Skin of body (tissue), 1 donor: ENCODE measurements at regions not wholly inside any gene's neighbourhood (a gene's known extent, or its start where the extent isn't known, plus 50 kb on each side); places are given as distances from the start of the nearest gene placed in this dataset.
"Not testable (repeated sequence)": the region's sequence is repeated elsewhere in the genome, so short reads cannot be mapped to it uniquely, and the experiment has no call there.

ENCODE experiments used
- DNase-seq: peaks from one replicate; lab custom pipeline; 2025; lab: John Stamatoyannopoulos, UW

- DNase-seq: no peak
Observed at GRCh38 chr6:81023007-81023582, 729.4 kb downstream of the TENT5A start.

- not testable (repeated sequence) for DNase-seq
Observed at GRCh38 chr6:81017586-81017985, 734.9 kb downstream of the TENT5A start.

- DNase-seq: no peak
Observed at GRCh38 chr6:81003894-81004293, 748.6 kb downstream of the TENT5A start.

DNA sequence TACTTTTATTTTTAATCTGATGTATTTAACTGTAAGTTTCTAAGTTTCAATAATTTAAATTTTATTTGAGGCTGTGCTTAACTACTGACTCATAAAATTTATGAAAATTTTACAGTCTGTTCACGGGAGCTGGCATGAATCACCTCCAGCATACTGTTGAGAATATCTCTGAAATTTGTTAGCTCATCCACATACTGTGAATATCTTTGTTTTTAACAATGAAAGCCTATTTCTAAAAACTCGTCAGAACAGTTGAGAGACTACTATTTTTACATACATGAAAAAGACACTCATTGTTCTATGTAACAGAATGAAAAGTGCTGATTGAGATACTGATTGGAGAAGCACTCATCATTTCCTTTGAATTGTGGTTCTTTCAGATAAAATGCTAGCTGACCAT lies 749.3 kb downstream of the TENT5A start:
- no peak for DNase-seq

- no peak for DNase-seq
Observed at GRCh38 chr6:81002126-81002525, 750.4 kb downstream of the TENT5A start.

- no peak for DNase-seq
Observed at GRCh38 chr6:80991316-80991715, 761.2 kb downstream of the TENT5A start.

GRCh38 chr6:80988892-80989291 lies 763.6 kb downstream of the TENT5A start:
- peak; percentile 37 for DNase-seq

DNA sequence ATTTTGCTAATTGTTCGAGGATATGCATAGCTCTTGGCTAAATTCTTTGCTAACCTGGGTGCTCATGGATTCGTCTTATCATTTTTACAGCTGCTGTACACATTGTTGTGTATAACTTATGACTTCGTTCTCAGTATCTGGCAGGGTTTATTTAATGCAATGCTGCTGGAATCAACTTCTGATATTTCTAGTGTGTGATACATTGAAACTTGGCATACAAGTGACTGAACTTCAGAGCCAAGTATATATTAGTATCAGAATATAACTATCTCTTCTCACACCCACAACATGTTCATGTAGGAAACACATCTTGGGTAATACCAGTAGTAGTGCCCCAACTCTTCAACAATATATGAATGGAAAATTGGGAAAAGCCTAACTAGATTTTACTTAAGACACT lies 764.2 kb downstream of the TENT5A start:
- peak; percentile 46 for DNase-seq

DNA sequence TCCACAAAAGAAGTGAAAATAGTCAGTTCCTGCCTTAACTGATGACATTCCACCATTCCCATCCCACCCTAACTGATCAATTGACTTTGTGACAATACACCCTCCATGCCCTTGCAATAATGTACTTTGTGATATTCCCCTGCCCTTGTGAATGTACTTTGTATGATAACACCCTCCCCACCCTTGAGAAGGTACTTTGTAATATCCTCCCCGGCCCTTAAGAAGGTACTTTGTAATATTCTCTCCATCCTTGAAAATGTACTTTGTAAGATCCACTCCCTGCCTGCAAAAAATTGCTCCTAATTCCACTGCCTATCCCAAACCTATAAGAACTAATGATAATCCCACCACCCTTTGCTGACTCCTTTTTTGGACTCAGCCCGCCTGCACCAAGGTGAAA lies 771.3 kb downstream of the TENT5A start:
- DNase-seq: not testable (repeated sequence)

DNA sequence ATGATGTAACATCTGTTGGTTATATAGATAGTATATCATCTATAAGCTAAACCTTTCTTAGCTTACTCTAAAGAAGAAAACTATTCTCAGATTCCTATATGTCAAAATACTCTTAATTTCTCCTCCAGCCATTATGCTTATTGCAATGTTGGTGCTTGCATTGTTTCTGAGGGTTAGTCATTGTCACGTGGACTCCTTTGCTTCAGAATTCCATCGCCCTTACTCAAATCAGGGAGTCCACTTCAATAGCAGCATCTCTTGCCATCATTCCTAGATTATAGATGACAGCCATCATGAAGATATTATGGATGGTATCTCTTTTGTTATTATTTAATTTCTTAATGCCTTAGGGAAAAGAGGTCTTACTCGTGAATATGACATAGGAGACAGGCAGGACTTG lies 776.1 kb downstream of the TENT5A start:
- DNase-seq: no peak

DNA sequence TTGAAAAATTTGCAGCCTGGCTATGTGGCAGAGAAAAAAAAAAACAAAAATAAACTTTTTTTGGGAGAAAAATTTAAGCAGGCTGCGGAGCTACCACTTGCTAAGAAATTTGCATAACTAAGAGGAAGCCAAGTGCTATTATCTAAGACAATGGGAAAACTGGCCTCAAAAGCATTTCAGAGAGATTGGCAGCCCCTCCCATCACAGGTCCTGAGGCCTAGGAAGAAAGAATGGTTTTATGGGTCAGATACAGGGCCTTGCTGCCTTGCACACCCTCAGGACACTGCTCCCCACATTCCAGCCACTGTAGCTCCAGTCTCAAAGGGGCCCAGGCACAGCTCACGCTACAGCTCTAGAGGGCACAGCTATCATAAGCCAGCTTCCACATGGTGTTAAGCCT lies 777.9 kb downstream of the TENT5A start:
- DNase-seq: no peak

DNA sequence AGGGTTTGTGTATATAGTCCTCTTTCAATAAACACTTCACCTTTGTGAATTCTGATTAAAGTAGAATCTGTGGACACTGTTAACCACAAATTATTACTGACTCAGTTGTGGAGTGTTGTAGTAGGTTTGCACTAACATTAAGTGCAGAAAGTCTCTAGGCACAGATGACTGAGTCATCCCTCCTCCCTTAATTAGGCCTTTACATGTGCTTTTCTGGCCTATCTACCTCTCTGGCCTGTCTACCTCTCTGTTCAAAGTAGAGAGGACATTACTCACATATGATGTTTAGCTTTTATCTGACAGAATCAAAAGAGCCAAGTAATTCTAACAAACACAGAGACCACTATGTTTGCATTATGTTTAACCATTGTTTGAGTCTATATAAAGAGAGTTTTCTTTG lies 783.0 kb downstream of the TENT5A start:
- DNase-seq: no peak

GRCh38 chr6:80967609-80968008 lies 784.9 kb downstream of the TENT5A start:
- DNase-seq: no peak

GRCh38 chr6:80962382-80962781 lies 790.1 kb downstream of the TENT5A start:
- no peak for DNase-seq

DNA sequence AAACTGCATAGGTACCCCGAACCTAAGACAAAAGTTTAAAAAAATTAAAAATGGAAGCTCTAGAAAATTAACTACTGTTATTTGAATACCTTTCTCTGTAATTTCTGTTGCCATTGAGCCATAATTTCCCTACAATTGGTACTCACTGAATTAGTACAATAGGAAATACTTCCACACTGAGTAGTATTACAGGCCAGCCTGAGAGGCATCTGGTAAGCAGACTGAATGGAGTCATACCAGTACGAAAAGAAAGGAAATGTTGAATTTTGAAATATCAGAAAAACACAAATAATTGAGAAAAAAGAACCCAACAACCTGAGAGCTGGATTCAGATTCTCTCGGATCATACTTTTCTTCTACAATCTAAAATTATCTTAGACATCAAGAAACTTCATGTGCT lies 791.3 kb downstream of the TENT5A start:
- DNase-seq: no peak

DNA sequence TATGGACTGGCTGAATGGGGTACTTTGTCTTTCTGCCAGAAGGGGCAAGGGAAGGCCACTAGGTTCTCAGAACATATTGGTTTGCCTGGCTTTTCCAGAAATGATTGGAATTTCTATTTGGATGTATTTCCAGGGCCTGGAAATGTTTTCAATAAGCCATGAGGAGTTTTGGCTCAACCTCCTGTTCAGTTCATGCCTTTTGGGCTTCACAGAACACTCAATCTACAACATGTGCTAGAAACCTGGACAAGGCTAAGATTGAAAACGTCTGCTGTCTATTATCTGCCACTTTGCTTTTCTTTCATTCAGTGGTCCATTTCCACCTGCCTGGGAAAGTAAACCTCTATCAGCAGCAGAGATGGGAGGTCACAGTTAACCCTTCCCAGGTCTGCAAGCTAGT lies 793.4 kb downstream of the TENT5A start:
- peak; percentile 37 for DNase-seq

DNA sequence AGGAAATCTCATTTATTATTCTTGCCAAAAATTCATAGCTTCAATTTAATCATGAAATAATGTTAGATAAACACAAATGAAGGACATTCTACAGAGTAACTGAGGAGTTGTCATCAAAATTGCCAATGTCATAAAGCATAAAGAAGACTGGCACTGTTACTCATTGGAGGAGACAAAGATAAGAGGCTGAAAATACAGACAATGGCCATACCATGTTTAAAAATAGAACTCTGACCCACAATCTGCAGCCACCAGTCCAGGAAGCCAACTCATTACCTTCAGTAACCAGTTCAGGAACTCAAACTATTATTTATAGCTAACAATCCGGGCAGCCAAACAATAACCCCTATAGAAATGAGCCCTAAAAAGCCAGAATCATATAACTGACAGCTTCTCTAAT lies 795.6 kb downstream of the TENT5A start:
- DNase-seq: no peak

DNA sequence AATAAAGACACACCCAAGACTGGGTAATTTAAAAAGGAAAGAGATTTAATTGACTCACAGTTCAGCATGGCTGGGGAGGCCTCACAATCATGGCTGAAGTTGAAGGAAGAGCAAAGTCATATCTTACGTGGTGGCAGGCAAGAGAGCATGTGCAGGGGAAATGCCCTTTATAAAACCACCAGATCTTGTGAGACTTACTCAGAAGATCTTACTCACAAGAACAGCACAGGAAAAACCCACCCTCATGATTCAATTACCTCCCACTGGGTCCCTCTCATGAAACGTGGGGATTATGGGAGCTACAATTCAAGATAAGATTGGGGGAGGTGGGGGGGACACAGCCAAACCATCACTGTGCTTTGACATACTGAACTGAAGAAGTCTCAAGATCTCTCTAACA lies 800.0 kb downstream of the TENT5A start:
- not testable (repeated sequence) for DNase-seq

- DNase-seq: no peak
Observed at GRCh38 chr6:80946402-80946801, 806.1 kb downstream of the TENT5A start.

DNA sequence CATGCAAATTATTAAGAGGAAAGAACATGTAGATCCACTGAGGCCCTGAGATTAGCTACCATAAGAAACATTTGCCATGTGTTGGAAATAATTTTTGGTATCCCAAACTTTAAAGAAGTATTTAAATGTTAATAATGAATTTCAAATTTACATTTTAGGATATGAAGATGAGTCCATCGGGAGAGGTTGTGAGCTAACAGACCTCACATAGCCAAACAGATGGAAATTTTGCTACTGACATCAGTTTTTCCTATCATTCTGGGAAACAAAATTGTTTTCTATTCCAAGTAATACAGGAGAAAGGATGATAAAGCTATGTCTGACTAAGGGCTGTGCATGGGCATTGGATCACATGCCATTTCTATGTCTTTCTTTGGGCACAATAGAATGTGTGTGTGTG lies 809.6 kb downstream of the TENT5A start:
- peak; percentile 53 for DNase-seq

DNA sequence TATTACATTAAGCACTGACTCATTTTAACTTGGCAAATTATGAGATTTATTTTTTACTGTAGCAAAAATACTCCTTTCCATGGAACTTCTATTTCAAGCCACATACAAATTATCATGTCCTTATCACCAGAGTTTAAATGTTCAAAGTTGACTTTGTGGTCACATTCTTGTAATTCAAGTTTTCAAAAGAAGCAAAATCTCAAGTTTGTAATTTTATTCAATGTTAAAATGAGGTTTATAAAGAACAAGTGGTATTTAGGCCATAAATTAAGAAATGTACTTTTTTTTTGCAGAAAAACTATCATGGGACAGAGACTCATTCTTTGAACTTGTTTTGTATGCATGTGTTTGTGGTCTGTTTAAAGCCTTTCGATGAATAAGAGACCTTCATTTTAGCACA lies 811.5 kb downstream of the TENT5A start:
- no peak for DNase-seq

GRCh38 chr6:80940571-80940970 lies 811.9 kb downstream of the TENT5A start:
- peak; percentile 17 for DNase-seq

- DNase-seq: no peak
Observed at GRCh38 chr6:80939898-80940297, 812.6 kb downstream of the TENT5A start.

- DNase-seq: no peak
Observed at GRCh38 chr6:80939480-80939879, 813.0 kb downstream of the TENT5A start.
